ENCODE measurements at regions not wholly inside any gene's neighbourhood (a gene's known extent, or its start where the extent isn't known, plus 50 kb on each side); places are given as distances from the start of the nearest gene placed in this dataset.

- DNase-seq (ENCODE audit: low spot score): no peak
- TF ChIP-seq EZH2phosphoT487 (IDR thresholded peaks at IDR 0.05): no peak
- no peak for TF ChIP-seq CTCF (IDR thresholded peaks at IDR 0.05)
- TF ChIP-seq EZH2 (IDR thresholded peaks at IDR 0.05): no peak
- peak overlapping the region; percentile 44 for H2AFZ ChIP-seq (replicated peaks)
- no peaks in the 10 kb centered on the region for H3K4me1 ChIP-seq
- no peak overlapping the region for H3K27ac Mint-ChIP-seq
- no peaks in the 10 kb centered on the region for H3K27me3 ChIP-seq
- no peaks in the 10 kb centered on the region for H3K9me3 Mint-ChIP-seq
- no peaks in the 10 kb centered on the region for H3K79me2 ChIP-seq (ENCODE audit: low read depth)
- H3K9ac ChIP-seq: no peak overlapping the region
- H3K27me3 Mint-ChIP-seq (ENCODE audit: insufficient read depth, low read depth): no peaks in the 10 kb centered on the region
- no peaks in the 10 kb centered on the region for H3K36me3 Mint-ChIP-seq
- no peaks in the 10 kb centered on the region for H3K4me1 Mint-ChIP-seq
- H3K9me3 ChIP-seq (ENCODE audit: low read depth): no peaks in the 10 kb centered on the region
- no peak overlapping the region for H3K27ac ChIP-seq
- no peaks in the 10 kb centered on the region for H3K36me3 ChIP-seq
- H3K4me3 Mint-ChIP-seq: no peak overlapping the region
- no peaks in the 10 kb centered on the region for H3F3A ChIP-seq (ENCODE audit: low read depth)
- H4K20me1 ChIP-seq (ENCODE audit: low read depth): no peaks in the 10 kb centered on the region
- H3K4me3 ChIP-seq: no peak overlapping the region
- H3K4me2 ChIP-seq: no peak overlapping the region
Observed at GRCh38 chrX:94908171-94908570, 1234.2 kb downstream of the FAM133A start.

- TF ChIP-seq CTCF (IDR thresholded peaks at IDR 0.05): no peak
- TF ChIP-seq EZH2phosphoT487 (IDR thresholded peaks at IDR 0.05): no peak
- no peak for TF ChIP-seq EZH2 (IDR thresholded peaks at IDR 0.05)
- no peaks in the 10 kb centered on the region for H3K79me2 ChIP-seq (ENCODE audit: low read depth)
- DNase-seq (ENCODE audit: low spot score): no peak
- no peak overlapping the region for H3K9ac ChIP-seq
- H3K27me3 ChIP-seq: no peaks in the 10 kb centered on the region
- H3K4me1 ChIP-seq: no peaks in the 10 kb centered on the region
- H3K27ac ChIP-seq: no peak overlapping the region
- no peaks in the 10 kb centered on the region for H4K20me1 ChIP-seq (ENCODE audit: low read depth)
- no peaks in the 10 kb centered on the region for H3K9me3 Mint-ChIP-seq
- no peak overlapping the region for H3K4me3 Mint-ChIP-seq
- H3K4me1 Mint-ChIP-seq: no peaks in the 10 kb centered on the region
- H3F3A ChIP-seq (ENCODE audit: low read depth): no peaks in the 10 kb centered on the region
- H3K36me3 Mint-ChIP-seq: no peaks in the 10 kb centered on the region
- H3K4me2 ChIP-seq: no peak overlapping the region
- H3K27ac Mint-ChIP-seq: no peak overlapping the region
- no peaks in the 10 kb centered on the region for H3K27me3 Mint-ChIP-seq (ENCODE audit: insufficient read depth, low read depth)
- H3K9me3 ChIP-seq (ENCODE audit: low read depth): no peaks in the 10 kb centered on the region
- H3K36me3 ChIP-seq: no peaks in the 10 kb centered on the region
- peak overlapping the region; percentile 44 for H2AFZ ChIP-seq (replicated peaks)
- H3K4me3 ChIP-seq: no peak overlapping the region
Observed at GRCh38 chrX:94908648-94909047, 1234.6 kb downstream of the FAM133A start.

GRCh38 chrX:94914235-94914634 is 1240.2 kb downstream of the FAM133A start:
- peaks cover 2% of the 10 kb centered on the region for H3K27me3 Mint-ChIP-seq (ENCODE audit: insufficient read depth, low read depth)
- no peak overlapping the region for H3K4me3 Mint-ChIP-seq
- Histone ChIP-seq H3K4me2 (no peak overlapping the region), H4K20me1 (ENCODE audit: low read depth) (no peaks in the 10 kb centered on the region), H3K9me3 (ENCODE audit: low read depth) (no peaks in the 10 kb centered on the region), H2AFZ (replicated peaks) (no peak overlapping the region), H3K27me3 (no peaks in the 10 kb centered on the region), H3K79me2 (ENCODE audit: low read depth) (no peaks in the 10 kb centered on the region), H3K36me3 (no peaks in the 10 kb centered on the region), H3F3A (ENCODE audit: low read depth) (no peaks in the 10 kb centered on the region), H3K27ac (no peak overlapping the region), H3K9ac (no peak overlapping the region), H3K4me3 (no peak overlapping the region), H3K4me1 (no peaks in the 10 kb centered on the region)
- DNase-seq (ENCODE audit: low spot score): peak; percentile 2
- H3K27ac Mint-ChIP-seq: no peak overlapping the region
- H3K36me3 Mint-ChIP-seq: no peaks in the 10 kb centered on the region
- H3K9me3 Mint-ChIP-seq: no peaks in the 10 kb centered on the region
- H3K4me1 Mint-ChIP-seq: no peaks in the 10 kb centered on the region
- TF ChIP-seq EZH2phosphoT487 (IDR thresholded peaks at IDR 0.05) (no peak), EZH2 (IDR thresholded peaks at IDR 0.05) (no peak), CTCF (IDR thresholded peaks at IDR 0.05) (no peak)

Data from neural progenitor cell (in vitro differentiated cells).